Keratinocyte (primary cell): ENCODE measurements at regions not wholly inside any gene's neighbourhood (a gene's known extent, or its start where the extent isn't known, plus 50 kb on each side); places are given as distances from the start of the nearest gene placed in this dataset.

ENCODE experiments used
- CTCF ChIP-seq, 3 experiments: IDR thresholded peaks in 1 of 3; conservative IDR thresholded peaks in 1 of 3; optimal IDR thresholded peaks in 1 of 3; 2 replicates in 2 of 3; 3 replicates in 1 of 3; pipeline versions ENCODE3 to v1.5.1; 2011; ENCODE audit warnings: low read length in 3 of 3, mild to moderate bottlenecking in 3 of 3, moderate library complexity in 2 of 3, control low read depth in 1 of 3, inconsistent platforms in 1 of 3; ENCODE audit not compliant: insufficient read depth in 2 of 3; ENCODE audit errors: extremely low read depth in 1 of 3
- EZH2 ChIP-seq: IDR thresholded peaks from one replicate; pipeline ENCODE4 v1.6.1; 2012; ENCODE audit warnings: inconsistent platforms, mild to moderate bottlenecking, low read length, moderate library complexity

GRCh38 chr2:59622599-59623308, 930.7 kb downstream of the BCL11A start:
- TF ChIP-seq CTCF (optimal IDR thresholded peaks at IDR 0.05 in 1 of 3, IDR thresholded peaks at IDR 0.05 in 1 of 3, conservative IDR thresholded peaks at IDR 0.05 in 1 of 3; ENCODE audit: extremely low read depth in 1 of 3, insufficient read depth in 2 of 3, low read length in 3 of 3) (no peak), EZH2 (no peak)
